ENCODE measurements at regions not wholly inside any gene's neighbourhood (a gene's known extent, or its start where the extent isn't known, plus 50 kb on each side); places are given as distances from the start of the nearest gene placed in this dataset.

GRCh38 chr6:27163834-27164233 is 83.7 kb upstream of the PRSS16 start (continued):
- no peak for TF ChIP-seq ZGPAT (CRISPR knock-in tag; IDR thresholded peaks at IDR 0.05)
- TF ChIP-seq ZNF335 (CRISPR knock-in tag; IDR thresholded peaks at IDR 0.05), result no peak
- no peak for TF ChIP-seq ZNF841 (CRISPR knock-in tag; IDR thresholded peaks at IDR 0.05; ENCODE audit: borderline replicate concordance)
- no peak for TF ChIP-seq ZBTB21 (CRISPR knock-in tag; IDR thresholded peaks at IDR 0.05)
- TF ChIP-seq ZNF766 (CRISPR knock-in tag; IDR thresholded peaks at IDR 0.05; ENCODE audit: borderline replicate concordance), result no peak

GRCh38 chr6:27168108-27168507 is 79.4 kb upstream of the PRSS16 start:
- WGBS (ENCODE audit: low lambda C conversion rate), result 14% methylated on average over 2 of the region's 2 CpGs
- ChIA-PET CTCF (ENCODE audit: low intra/inter-chr PET ratio, low total read pairs) (no interaction called here), POLR2A (no interaction called here)
- ATAC-seq (no peak), DNase-seq (ENCODE audit: low spot score) (no peak), FAIRE-seq (no peak)
- Histone ChIP-seq H3K4me1 (ENCODE audit: insufficient read depth, low read length) (0 out of 2 replicates have a peak, but pooled peaks cover 10% of the 10 kb centered on the region), H3K79me2 (ENCODE audit: insufficient read depth, low read length) (no peaks in the 10 kb centered on the region), H3K9me3 (ENCODE audit: low read length) (no peaks in the 10 kb centered on the region), H3K36me3 (replicated peaks in 1 of 2; ENCODE audit: control insufficient read depth in 1 of 2, insufficient read depth in 2 of 2, low read length in 2 of 2) (no peaks in the 10 kb centered on the region), H3K27ac (ENCODE audit: extremely low read length, insufficient read depth, low read length) (no peak overlapping the region), H4K20me1 (ENCODE audit: insufficient read depth, low read length) (no peaks in the 10 kb centered on the region), H3K4me3 (replicated peaks in 1 of 3; ENCODE audit: insufficient read depth in 1 of 3, low read depth in 2 of 3, low read length in 3 of 3) (no peak overlapping the region), H3K9ac (ENCODE audit: insufficient read depth, low read depth, low read length) (no peak overlapping the region), H3K4me2 (ENCODE audit: low read depth, low read length) (no peak overlapping the region), H2AFZ (ENCODE audit: low read length) (no peak overlapping the region), H3K27me3 (ENCODE audit: control insufficient read depth in 1 of 2, insufficient read depth in 2 of 2, low read length in 2 of 2) (no peaks in the 10 kb centered on the region)
- TF ChIP-seq U2AF1 (optimal IDR thresholded peaks at IDR 0.05; ENCODE audit: low read depth, low read length) (no peak), TMF1 (CRISPR knock-in tag; IDR thresholded peaks at IDR 0.05; ENCODE audit: low read depth) (no peak), ATF7 (IDR thresholded peaks at IDR 0.05) (peak; percentile 78), ATF7 (CRISPR knock-in tag; IDR thresholded peaks at IDR 0.05) (no peak)
- in situ Hi-C loops (cut with HindIII; ENCODE audit: extremely low pct_ligation_motif_present, low pct_unique_long_range_greater_than_20kb) (no loop called here), intact Hi-C loops (cut with micrococcal nuclease; ENCODE audit: unreplicated experiment) (no loop called here)
- BruUV-seq (replicated peaks), result no TSS peak

Data from HepG2 (cell line).